ENCODE measurements at regions not wholly inside any gene's neighbourhood (a gene's known extent, or its start where the extent isn't known, plus 50 kb on each side); places are given as distances from the start of the nearest gene placed in this dataset.
"Not testable (repeated sequence)": the region's sequence is repeated elsewhere in the genome, so short reads cannot be mapped to it uniquely, and the experiment has no call there.

- Histone ChIP-seq H3K4me3 (no peak overlapping the region), H2AFZ (ENCODE audit: control insufficient read depth, low read depth, low read length) (no peak overlapping the region), H3K4me1 (ENCODE audit: control insufficient read depth, insufficient read depth, low read length) (peaks cover 11% of the 10 kb centered on the region), H3K9me3 (replicated peaks; ENCODE audit: control insufficient read depth, insufficient read depth, low read length) (no peaks in the 10 kb centered on the region; the same call in 2 of the 3 replicates), H3K79me2 (ENCODE audit: control insufficient read depth, insufficient read depth, low read length) (no peaks in the 10 kb centered on the region), H3K9ac (ENCODE audit: control insufficient read depth, insufficient read depth, low read length) (no peak overlapping the region), H3K27ac (ENCODE audit: control insufficient read depth, insufficient read depth) (no peak overlapping the region), H3K36me3 (ENCODE audit: control insufficient read depth in 2 of 2, insufficient read depth in 2 of 2, low read length in 1 of 2) (no peaks in the 10 kb centered on the region), H4K20me1 (ENCODE audit: control insufficient read depth, insufficient read depth) (no peaks in the 10 kb centered on the region), H3K4me2 (ENCODE audit: control insufficient read depth, insufficient read depth) (no peak overlapping the region), H3K27me3 (replicated peaks in 1 of 2; ENCODE audit: control insufficient read depth in 2 of 2, insufficient read depth in 2 of 2, low read length in 1 of 2) (no peaks in the 10 kb centered on the region; a peak in 1 of 4 replicates)
- SMC1A ChIA-PET (ENCODE audit: uncharacterized antibody, unreplicated experiment), result interaction anchor here (0.6 to 6.5 kb wide), 7 partner anchors 8 to 79 kb away, joined by 3 to 43 read pairs (median 4); no protein-coding TSS in a partner anchor
- 78% methylated on average over 8 of the region's 8 CpGs for WGBS (ENCODE audit: insufficient coverage, insufficient replicate concordance, low lambda C conversion rate, missing lambda C conversion rate)
- ATAC-seq, result no peak
- no peak for FAIRE-seq
- RAD21 ChIA-PET (ENCODE audit: unreplicated experiment), result interaction anchor here (2.0 to 2.3 kb wide), 2 partner anchors 10 to 23 kb away, joined by 9 to 12 read pairs; no protein-coding TSS in a partner anchor
- no peak for DNase-seq (ENCODE audit: low read depth, low spot score)
- POLR2A ChIA-PET, result interaction anchor here (0.6 kb wide), 1 partner anchor 1057 kb away, joined by 4 read pairs; no protein-coding TSS in a partner anchor
- in situ Hi-C loops (cut with MboI) (no loop called here), intact Hi-C loops (cut with micrococcal nuclease; ENCODE audit: unreplicated experiment) (no loop called here)
- no peak for TF ChIP-seq REST (IDR thresholded peaks at IDR 0.05; ENCODE audit: low read depth, low read length)
- no peak for TF ChIP-seq HCFC1 (IDR thresholded peaks at IDR 0.05; ENCODE audit: low read length)
- no peak for TF ChIP-seq USF2 (IDR thresholded peaks at IDR 0.05; ENCODE audit: borderline replicate concordance, low read depth, low read length)
- BruUV-seq (replicated peaks), result no TSS peak
- CTCF ChIA-PET, result interaction anchor here (0.9 to 3.7 kb wide), 3 partner anchors 10 to 18 kb away, joined by 3 to 17 read pairs (median 3); no protein-coding TSS in a partner anchor
Measured at GRCh38 chr6:150696190-150696589, 96.5 kb downstream of the PLEKHG1 start.

- in situ Hi-C loops (cut with MboI); H3K27me3 ChIP-seq (replicated peaks in 1 of 2; ENCODE audit: control insufficient read depth in 2 of 2, insufficient read depth in 2 of 2, low read length in 1 of 2); ATAC-seq; H3K4me2 ChIP-seq (ENCODE audit: control insufficient read depth, insufficient read depth); H3K9ac ChIP-seq (ENCODE audit: control insufficient read depth, insufficient read depth, low read length); H3K9me3 ChIP-seq (replicated peaks; ENCODE audit: control insufficient read depth, insufficient read depth, low read length); H3K27ac ChIP-seq (ENCODE audit: control insufficient read depth, insufficient read depth); intact Hi-C loops (cut with micrococcal nuclease; ENCODE audit: unreplicated experiment); DNase-seq (ENCODE audit: low read depth, low spot score); H3K79me2 ChIP-seq (ENCODE audit: control insufficient read depth, insufficient read depth, low read length); FAIRE-seq; POLR2A ChIA-PET; BruUV-seq (replicated peaks); RAD21 ChIA-PET (ENCODE audit: unreplicated experiment); H3K4me1 ChIP-seq (ENCODE audit: control insufficient read depth, insufficient read depth, low read length); H3K36me3 ChIP-seq (ENCODE audit: control insufficient read depth in 2 of 2, insufficient read depth in 2 of 2, low read length in 1 of 2); H2AFZ ChIP-seq (ENCODE audit: control insufficient read depth, low read depth, low read length); H3K4me3 ChIP-seq; H4K20me1 ChIP-seq (ENCODE audit: control insufficient read depth, insufficient read depth): not testable (repeated sequence)
- ChIA-PET CTCF (interaction anchor here (3.7 kb wide), 1 partner anchor 10 kb away, joined by 17 read pairs; no protein-coding TSS in a partner anchor), SMC1A (ENCODE audit: uncharacterized antibody, unreplicated experiment) (interaction anchor here (0.6 to 6.5 kb wide), 6 partner anchors 9 to 1161 kb away, joined by 3 to 43 read pairs (median 4); no protein-coding TSS in a partner anchor)
- WGBS (ENCODE audit: insufficient coverage, insufficient replicate concordance, low lambda C conversion rate, missing lambda C conversion rate), result 78% methylated on average over 3 of the region's 3 CpGs
Measured at GRCh38 chr6:150696918-150697317, 97.2 kb downstream of the PLEKHG1 start.

All from GM12878 (cell line).